CD4-positive, alpha-beta T cell treated with Interleukin-4 for 1 hour (primary cell): ENCODE measurements at regions not wholly inside any gene's neighbourhood (a gene's known extent, or its start where the extent isn't known, plus 50 kb on each side); places are given as distances from the start of the nearest gene placed in this dataset.
"Not testable (repeated sequence)": the region's sequence is repeated elsewhere in the genome, so short reads cannot be mapped to it uniquely, and the experiment has no call there.

Experiments used
- DNase-seq, 2 donors: peaks; one replicate each; pipeline ENCODE4 v3.0.0-alpha.2; 2020 to 2022

GRCh38 chr5:3481175-3481574, 114.5 kb upstream of the IRX1 start:
- no peak for DNase-seq

- no peak for DNase-seq
These were observed 120.0 kb upstream of the IRX1 start for GRCh38 chr5:3475674-3476073.

GRCh38 chr5:3466392-3466791, 129.2 kb upstream of the IRX1 start:
- no peak for DNase-seq

GRCh38 chr5:3460416-3460815, 135.2 kb upstream of the IRX1 start:
- DNase-seq = no peak

GRCh38 chr5:3456121-3456681, 139.4 kb upstream of the IRX1 start:
- no peak for DNase-seq

GRCh38 chr5:3454028-3454427, 141.6 kb upstream of the IRX1 start:
- not testable (repeated sequence) for DNase-seq

GRCh38 chr5:3452622-3453021, 143.0 kb upstream of the IRX1 start:
- no peak for DNase-seq

GRCh38 chr5:3451961-3452360, 143.7 kb upstream of the IRX1 start:
- DNase-seq = no peak

GRCh38 chr5:3449481-3449880, 146.2 kb upstream of the IRX1 start:
- DNase-seq = no peak

- DNase-seq = no peak
These were observed 149.2 kb upstream of the IRX1 start for GRCh38 chr5:3446410-3446809.

GRCh38 chr5:3445517-3445916, 150.1 kb upstream of the IRX1 start:
- not testable (repeated sequence) for DNase-seq

GRCh38 chr5:3432135-3432534, 163.5 kb upstream of the IRX1 start:
- no peak for DNase-seq

GRCh38 chr5:3430691-3431090, 164.9 kb upstream of the IRX1 start:
- no peak for DNase-seq

GRCh38 chr5:3429962-3430361, 165.7 kb upstream of the IRX1 start:
- no peak for DNase-seq

- DNase-seq = no peak
These were observed 167.3 kb upstream of the IRX1 start for GRCh38 chr5:3428334-3428733.

- no peak for DNase-seq
These were observed 170.7 kb upstream of the IRX1 start for GRCh38 chr5:3424946-3425345.

GRCh38 chr5:3417376-3417943, 178.2 kb upstream of the IRX1 start:
- no peak for DNase-seq

GRCh38 chr5:3414371-3414770, 181.3 kb upstream of the IRX1 start:
- DNase-seq = no peak

GRCh38 chr5:3412146-3412545, 183.5 kb upstream of the IRX1 start:
- no peak for DNase-seq

- DNase-seq = no peak
These were observed 184.3 kb upstream of the IRX1 start for GRCh38 chr5:3411363-3411762.

GRCh38 chr5:3401635-3402034, 194.0 kb upstream of the IRX1 start:
- no peak for DNase-seq

GRCh38 chr5:3400659-3401058, 195.0 kb upstream of the IRX1 start:
- DNase-seq = no peak

- no peak for DNase-seq
These were observed 200.6 kb upstream of the IRX1 start for GRCh38 chr5:3394891-3395599.

- DNase-seq = no peak
These were observed 201.6 kb upstream of the IRX1 start for GRCh38 chr5:3393920-3394597.
